ENCODE measurements at regions not wholly inside any gene's neighbourhood (a gene's known extent, or its start where the extent isn't known, plus 50 kb on each side); places are given as distances from the start of the nearest gene placed in this dataset.

DNA sequence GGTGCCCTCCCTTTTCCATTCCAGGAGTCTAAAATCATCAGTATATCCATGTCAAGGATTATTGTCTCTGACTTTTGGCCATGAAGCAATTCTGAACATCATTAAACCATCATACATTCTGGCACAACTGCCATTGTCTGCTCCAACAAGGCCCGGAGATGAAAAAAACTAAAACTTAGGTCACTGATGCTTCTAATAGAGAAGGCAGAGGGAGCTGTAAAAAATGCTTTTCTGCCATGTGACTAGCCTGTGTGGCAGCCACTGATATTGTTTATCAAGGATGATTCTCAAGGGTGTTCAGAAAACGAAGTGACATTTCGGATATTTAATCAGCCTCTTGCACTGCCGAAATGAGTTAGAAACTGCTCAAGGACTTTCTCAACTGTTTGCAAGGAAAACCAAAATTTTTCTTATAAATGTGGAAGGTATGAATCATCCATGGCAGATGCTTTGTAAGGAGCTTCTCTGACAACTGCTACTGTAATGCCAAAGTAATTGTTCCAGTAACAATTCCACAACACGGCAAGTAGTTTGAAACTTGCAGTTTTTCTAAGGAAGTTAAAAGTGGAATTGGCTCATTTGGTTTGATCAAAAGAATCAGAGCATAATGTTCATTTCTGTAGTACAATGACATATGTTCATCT is 1076.5 kb upstream of the FLRT2 start:
- intact Hi-C loops (cut with DNase I), result no loop called here
- Histone ChIP-seq H3K9me3 (no peaks in the 10 kb centered on the region), H3K36me3 (no peaks in the 10 kb centered on the region), H3K27ac (no peak overlapping the region), H3K4me1 (no peaks in the 10 kb centered on the region), H3K27me3 (ENCODE audit: low read depth) (no peaks in the 10 kb centered on the region), H3K4me3 (no peak overlapping the region)
- no peak for ATAC-seq
- TF ChIP-seq, protein P1, sequence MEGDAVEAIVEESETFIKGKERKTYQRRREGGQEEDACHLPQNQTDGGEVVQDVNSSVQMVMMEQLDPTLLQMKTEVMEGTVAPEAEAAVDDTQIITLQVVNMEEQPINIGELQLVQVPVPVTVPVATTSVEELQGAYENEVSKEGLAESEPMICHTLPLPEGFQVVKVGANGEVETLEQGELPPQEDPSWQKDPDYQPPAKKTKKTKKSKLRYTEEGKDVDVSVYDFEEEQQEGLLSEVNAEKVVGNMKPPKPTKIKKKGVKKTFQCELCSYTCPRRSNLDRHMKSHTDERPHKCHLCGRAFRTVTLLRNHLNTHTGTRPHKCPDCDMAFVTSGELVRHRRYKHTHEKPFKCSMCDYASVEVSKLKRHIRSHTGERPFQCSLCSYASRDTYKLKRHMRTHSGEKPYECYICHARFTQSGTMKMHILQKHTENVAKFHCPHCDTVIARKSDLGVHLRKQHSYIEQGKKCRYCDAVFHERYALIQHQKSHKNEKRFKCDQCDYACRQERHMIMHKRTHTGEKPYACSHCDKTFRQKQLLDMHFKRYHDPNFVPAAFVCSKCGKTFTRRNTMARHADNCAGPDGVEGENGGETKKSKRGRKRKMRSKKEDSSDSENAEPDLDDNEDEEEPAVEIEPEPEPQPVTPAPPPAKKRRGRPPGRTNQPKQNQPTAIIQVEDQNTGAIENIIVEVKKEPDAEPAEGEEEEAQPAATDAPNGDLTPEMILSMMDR (IDR thresholded peaks at IDR 0.05), result no peak
- DNase-seq, result no peak

DNA sequence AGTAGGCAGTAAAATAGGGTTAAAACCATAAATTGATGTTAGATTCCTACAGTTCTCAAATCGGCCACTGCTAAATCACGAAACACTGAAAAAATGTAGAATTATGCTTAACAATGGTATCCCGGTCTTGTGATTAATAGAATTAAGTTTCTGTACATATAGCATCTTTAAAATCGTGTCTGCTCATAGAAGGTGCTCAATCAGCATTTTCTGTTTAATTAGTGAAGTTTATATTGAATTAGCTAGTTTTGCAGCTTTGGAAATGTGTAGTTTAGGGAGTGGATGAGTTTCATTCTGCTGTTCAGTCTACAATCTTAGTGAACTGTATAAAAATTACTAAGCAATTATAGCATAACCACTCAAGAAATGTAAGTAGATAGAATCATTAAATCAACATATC is 1075.8 kb upstream of the FLRT2 start:
- intact Hi-C loops (cut with DNase I), result no loop called here

DNA sequence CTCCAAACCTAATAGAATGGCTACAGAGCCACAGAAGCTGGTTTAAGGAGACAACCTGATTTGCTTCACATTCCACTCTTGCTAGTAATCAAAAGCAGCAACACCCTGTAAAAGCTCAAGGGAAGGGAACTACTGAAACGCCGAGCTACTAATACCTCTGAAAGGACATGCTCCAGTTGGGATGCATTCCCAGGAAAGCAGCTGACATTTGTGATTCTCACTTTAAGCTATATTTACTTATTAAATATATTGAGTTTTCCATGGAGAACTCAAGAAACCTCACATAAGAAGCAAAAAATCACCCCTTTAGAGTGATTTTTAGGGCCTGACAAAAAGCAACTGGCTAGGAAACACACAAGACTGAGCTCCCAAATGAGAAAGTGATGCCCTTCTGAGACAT is 1073.0 kb upstream of the FLRT2 start:
- no peaks in the 10 kb centered on the region for H3K4me1 ChIP-seq
- no peak for ATAC-seq
- no peak overlapping the region for H3K4me3 ChIP-seq
- no peaks in the 10 kb centered on the region for H3K9me3 ChIP-seq
- H3K27me3 ChIP-seq (ENCODE audit: low read depth), result no peaks in the 10 kb centered on the region
- TF ChIP-seq, protein P1 (IDR thresholded peaks at IDR 0.05), result no peak
- no peak overlapping the region for H3K27ac ChIP-seq
- no peaks in the 10 kb centered on the region for H3K36me3 ChIP-seq
- intact Hi-C loops (cut with DNase I), result no loop called here
- DNase-seq, result no peak

More for the DNA sequence above, 1075.8 kb upstream of the FLRT2 start:
- TF ChIP-seq, protein P1 (IDR thresholded peaks at IDR 0.05), result no peak
- ATAC-seq (no peak), DNase-seq (no peak)
- no peaks in the 10 kb centered on the region for H3K9me3 ChIP-seq
- no peaks in the 10 kb centered on the region for H3K27me3 ChIP-seq (ENCODE audit: low read depth)
- no peaks in the 10 kb centered on the region for H3K4me1 ChIP-seq
- H3K36me3 ChIP-seq, result no peaks in the 10 kb centered on the region
- H3K27ac ChIP-seq, result no peak overlapping the region
- no peak overlapping the region for H3K4me3 ChIP-seq

DNA sequence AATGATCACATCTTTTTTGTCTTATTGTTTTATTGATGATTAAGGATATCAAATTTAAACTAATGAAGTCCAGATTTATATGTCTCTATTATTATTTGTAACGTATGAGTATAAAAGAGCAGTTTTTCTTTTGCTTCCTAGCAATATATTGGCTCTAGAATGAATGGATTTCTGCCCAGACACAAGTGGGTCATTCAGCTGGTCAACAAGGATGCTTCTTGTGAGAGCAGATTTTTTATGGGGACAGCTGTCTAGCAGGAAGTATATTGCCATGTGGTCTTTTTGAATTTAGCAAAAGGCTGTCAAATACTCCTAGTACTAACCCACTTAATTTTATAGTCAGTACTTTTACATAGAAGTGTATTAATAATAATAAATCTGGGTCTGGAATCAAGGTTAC is 1071.1 kb upstream of the FLRT2 start:
- no peaks in the 10 kb centered on the region for H3K27me3 ChIP-seq (ENCODE audit: low read depth)

DNA sequence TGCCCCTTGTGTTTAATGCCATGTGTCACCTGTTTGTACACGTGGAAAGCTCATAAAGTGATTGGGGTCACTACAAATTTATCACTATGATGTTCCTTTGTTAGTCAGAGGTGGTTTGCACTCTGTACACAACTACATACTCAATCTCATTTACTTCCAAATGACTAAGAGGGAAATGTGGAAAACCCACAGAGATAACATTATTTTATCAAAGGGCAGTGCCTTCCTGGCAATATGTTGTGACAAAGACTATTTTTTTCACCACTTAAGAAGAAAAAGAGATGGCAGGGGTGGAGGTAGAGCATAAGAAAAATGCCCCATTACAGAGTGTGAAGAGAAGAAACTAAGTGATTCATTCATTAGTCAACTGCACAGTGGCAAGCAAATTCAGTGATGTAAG is 1064.1 kb upstream of the FLRT2 start:
- DNase-seq, result no peak
- H3K9me3 ChIP-seq, result no peaks in the 10 kb centered on the region
- TF ChIP-seq, protein P1 (IDR thresholded peaks at IDR 0.05), result no peak
- H3K4me3 ChIP-seq, result no peak overlapping the region
- no peaks in the 10 kb centered on the region for H3K27me3 ChIP-seq (ENCODE audit: low read depth)
- no peaks in the 10 kb centered on the region for H3K4me1 ChIP-seq
- intact Hi-C loops (cut with DNase I), result no loop called here
- no peak for ATAC-seq
- no peaks in the 10 kb centered on the region for H3K36me3 ChIP-seq
- no peak overlapping the region for H3K27ac ChIP-seq

More for the DNA sequence above, 1071.1 kb upstream of the FLRT2 start:
- TF ChIP-seq, protein P1 (IDR thresholded peaks at IDR 0.05), result no peak
- intact Hi-C loops (cut with DNase I), result no loop called here
- no peak overlapping the region for H3K27ac ChIP-seq
- H3K9me3 ChIP-seq, result no peaks in the 10 kb centered on the region
- DNase-seq (no peak), ATAC-seq (no peak)
- H3K36me3 ChIP-seq, result no peaks in the 10 kb centered on the region
- H3K4me3 ChIP-seq, result no peak overlapping the region
- H3K4me1 ChIP-seq, result no peaks in the 10 kb centered on the region
